ENCODE measurements at regions not wholly inside any gene's neighbourhood (a gene's known extent, or its start where the extent isn't known, plus 50 kb on each side); places are given as distances from the start of the nearest gene placed in this dataset.

DNA sequence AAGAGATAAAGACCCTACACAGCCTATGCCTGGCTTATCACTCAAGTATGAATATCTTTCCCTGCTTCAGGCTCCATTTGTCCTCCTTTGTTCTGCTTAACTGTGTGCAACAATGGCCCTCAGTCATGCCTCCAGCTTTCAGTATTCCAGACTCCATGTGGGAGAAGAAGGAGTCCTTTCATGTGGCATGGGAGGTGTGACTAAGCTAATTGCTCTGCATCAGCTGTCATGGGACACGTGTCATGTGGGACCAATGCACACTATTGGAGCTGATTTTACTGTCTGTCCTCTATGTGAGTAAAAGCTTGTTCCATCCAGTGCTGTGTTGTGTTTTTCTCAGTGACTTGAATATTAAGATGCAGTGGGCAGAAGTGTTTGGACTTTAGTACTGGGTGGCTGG, 1198.3 kb downstream of the OLFM4 start:
- Mint-ChIP-seq H3K27me3 (no peaks in the 10 kb centered on the region), H3K4me1 (ENCODE audit: low read depth) (no peaks in the 10 kb centered on the region), H3K27ac (no peak overlapping the region), H3K9me3 (peaks cover 23% of the 10 kb centered on the region), H3K36me3 (ENCODE audit: low read depth) (no peaks in the 10 kb centered on the region), H3K4me3 (no peak overlapping the region)
- intact Hi-C loops (cut with micrococcal nuclease): no loop called here
- ChIA-PET CTCF (no interaction called here), POLR2A (no interaction called here)
- ATAC-seq (no peak), DNase-seq (no peak)
- no peak for TF ChIP-seq CTCF (IDR thresholded peaks at IDR 0.05)

DNA sequence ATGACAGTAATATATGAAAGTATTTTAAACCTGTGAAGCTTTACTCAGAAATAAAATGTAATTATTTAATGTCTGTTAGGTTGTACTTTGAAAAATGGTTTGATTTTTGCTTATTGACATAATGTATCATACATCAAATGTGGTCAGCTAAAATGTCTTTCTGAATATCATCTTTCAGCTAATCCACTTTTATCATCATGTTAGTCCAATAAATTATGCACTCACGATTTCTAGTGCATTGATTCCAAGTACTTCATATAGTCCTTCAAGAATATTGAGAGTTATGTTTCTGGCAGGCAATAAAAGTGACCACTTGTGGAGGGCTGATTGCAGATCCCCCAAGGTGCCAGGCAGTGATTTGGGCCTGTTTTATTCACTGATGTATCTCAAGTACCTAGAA, 1204.1 kb downstream of the OLFM4 start:
- no peak for ATAC-seq
- H3K4me3 Mint-ChIP-seq: no peak overlapping the region
- ChIA-PET CTCF (no interaction called here), POLR2A (no interaction called here)
- H3K27ac Mint-ChIP-seq: no peak overlapping the region
- no peaks in the 10 kb centered on the region for H3K27me3 Mint-ChIP-seq
- intact Hi-C loops (cut with micrococcal nuclease): no loop called here
- no peak for TF ChIP-seq CTCF (IDR thresholded peaks at IDR 0.05)
- DNase-seq: no peak
- H3K4me1 Mint-ChIP-seq (ENCODE audit: low read depth): no peaks in the 10 kb centered on the region
- no peaks in the 10 kb centered on the region for H3K36me3 Mint-ChIP-seq (ENCODE audit: low read depth)
- peaks cover 10% of the 10 kb centered on the region for H3K9me3 Mint-ChIP-seq

- no peak overlapping the region for H3K4me3 Mint-ChIP-seq
- DNase-seq (no peak), ATAC-seq (no peak)
- ChIA-PET POLR2A (no interaction called here), CTCF (no interaction called here)
- H3K27me3 Mint-ChIP-seq: no peaks in the 10 kb centered on the region
- no peaks in the 10 kb centered on the region for H3K36me3 Mint-ChIP-seq (ENCODE audit: low read depth)
- no peak overlapping the region for H3K27ac Mint-ChIP-seq
- H3K9me3 Mint-ChIP-seq: peaks cover 8% of the 10 kb centered on the region
- TF ChIP-seq CTCF (IDR thresholded peaks at IDR 0.05): no peak
- H3K4me1 Mint-ChIP-seq (ENCODE audit: low read depth): no peaks in the 10 kb centered on the region
- intact Hi-C loops (cut with micrococcal nuclease): no loop called here
These were observed 1206.0 kb downstream of the OLFM4 start for GRCh38 chr13:54234607-54235006.

- Mint-ChIP-seq H3K4me1 (ENCODE audit: low read depth) (no peaks in the 10 kb centered on the region), H3K27ac (no peak overlapping the region), H3K9me3 (peaks cover 15% of the 10 kb centered on the region), H3K36me3 (ENCODE audit: low read depth) (no peaks in the 10 kb centered on the region), H3K27me3 (no peaks in the 10 kb centered on the region), H3K4me3 (no peak overlapping the region)
- no peak for TF ChIP-seq CTCF (IDR thresholded peaks at IDR 0.05)
- POLR2A ChIA-PET: no interaction called here
- intact Hi-C loops (cut with micrococcal nuclease): no loop called here
- CTCF ChIA-PET: no interaction called here
- DNase-seq (no peak), ATAC-seq (no peak)
These were observed 1213.1 kb downstream of the OLFM4 start for GRCh38 chr13:54241719-54242118.

DNA sequence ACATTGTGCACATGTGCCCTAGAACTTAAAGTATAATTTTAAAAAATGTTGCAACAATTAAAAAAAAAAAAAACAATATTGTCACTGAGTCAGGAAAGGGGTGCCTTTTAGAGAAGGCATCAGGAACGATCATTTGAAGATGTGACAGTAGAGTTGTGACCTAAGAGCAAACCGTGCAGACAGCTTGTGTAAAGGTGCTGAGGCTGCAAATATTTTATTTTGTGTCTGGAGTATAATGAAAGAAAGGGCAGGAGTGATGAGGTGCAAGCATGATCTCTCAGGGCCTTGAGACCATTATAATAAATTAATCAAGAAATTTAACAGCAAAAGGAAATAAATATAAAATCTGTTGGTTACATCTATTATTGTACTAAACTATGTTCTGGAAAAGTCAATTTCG, 1219.7 kb downstream of the OLFM4 start:
- DNase-seq (no peak), ATAC-seq (no peak)
- TF ChIP-seq CTCF (IDR thresholded peaks at IDR 0.05): no peak
- ChIA-PET CTCF (no interaction called here), POLR2A (no interaction called here)
- Mint-ChIP-seq H3K4me1 (ENCODE audit: low read depth) (no peaks in the 10 kb centered on the region), H3K4me3 (no peak overlapping the region), H3K27me3 (no peaks in the 10 kb centered on the region), H3K36me3 (ENCODE audit: low read depth) (no peaks in the 10 kb centered on the region), H3K9me3 (peaks cover 17% of the 10 kb centered on the region), H3K27ac (no peak overlapping the region)
- intact Hi-C loops (cut with micrococcal nuclease): no loop called here
